Epithelial cell of prostate (primary cell): ENCODE measurements at regions not wholly inside any gene's neighbourhood (a gene's known extent, or its start where the extent isn't known, plus 50 kb on each side); places are given as distances from the start of the nearest gene placed in this dataset.
A peak's percentile ranks its signal among the peaks of the same experiment; 100 is the strongest.
"Not testable (repeated sequence)": the region's sequence is repeated elsewhere in the genome, so short reads cannot be mapped to it uniquely, and the experiment has no call there.

Experiments
- DNase-seq: peaks from one replicate; pipeline ENCODE4 v3.0.0-alpha.2; 2011; ENCODE audit warnings: low read depth, low spot score
- H3K27ac ChIP-seq: fragments of 450-650 bp; 2 replicates; pipeline ENCODE4 v1.5.1; 2017; ENCODE audit warnings: mild to moderate bottlenecking

DNA sequence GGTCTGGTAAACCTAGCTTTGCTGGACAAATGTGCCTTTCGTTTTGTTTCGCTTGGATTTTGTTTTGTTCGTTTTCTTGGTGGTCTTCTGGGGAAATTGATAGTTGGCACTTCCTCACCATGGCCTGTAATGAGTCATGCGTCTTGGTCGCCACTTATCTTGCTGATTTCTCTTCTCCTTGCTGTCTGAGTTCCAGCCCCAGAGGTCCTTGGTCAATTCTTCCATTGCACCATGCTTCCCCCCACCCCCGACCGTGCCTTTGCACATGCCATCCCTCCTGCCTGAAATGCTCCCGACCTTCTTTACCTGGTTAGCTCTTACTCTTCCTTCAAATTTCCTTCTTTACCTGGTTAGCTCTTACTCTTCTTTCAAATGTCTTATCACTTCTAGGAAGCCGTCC is 168.7 kb upstream of the MSX2 start:
- H3K27ac ChIP-seq, result no peak overlapping the region

DNA sequence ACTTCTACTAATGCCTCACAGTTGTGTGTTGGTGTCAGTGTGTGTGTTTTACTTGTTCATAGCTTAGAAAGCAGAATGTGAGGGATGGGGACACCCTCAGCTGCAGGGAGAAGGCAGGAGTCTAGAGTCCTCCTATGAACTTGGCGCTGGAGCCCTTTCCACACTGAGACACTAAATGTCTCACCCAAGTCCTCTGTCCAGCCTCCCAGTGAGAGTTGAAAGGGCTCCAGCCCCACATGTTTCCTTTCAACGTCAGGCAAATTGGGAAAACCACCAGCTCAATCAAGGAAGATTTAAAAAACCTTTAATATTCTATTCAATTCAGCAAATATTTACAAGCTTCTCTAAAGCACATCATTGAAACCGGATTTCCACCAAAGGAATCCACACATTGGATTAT is 167.6 kb upstream of the MSX2 start:
- no peak for DNase-seq
- no peak overlapping the region for H3K27ac ChIP-seq

More for the DNA sequence above, 168.7 kb upstream of the MSX2 start:
- DNase-seq, result no peak

DNA sequence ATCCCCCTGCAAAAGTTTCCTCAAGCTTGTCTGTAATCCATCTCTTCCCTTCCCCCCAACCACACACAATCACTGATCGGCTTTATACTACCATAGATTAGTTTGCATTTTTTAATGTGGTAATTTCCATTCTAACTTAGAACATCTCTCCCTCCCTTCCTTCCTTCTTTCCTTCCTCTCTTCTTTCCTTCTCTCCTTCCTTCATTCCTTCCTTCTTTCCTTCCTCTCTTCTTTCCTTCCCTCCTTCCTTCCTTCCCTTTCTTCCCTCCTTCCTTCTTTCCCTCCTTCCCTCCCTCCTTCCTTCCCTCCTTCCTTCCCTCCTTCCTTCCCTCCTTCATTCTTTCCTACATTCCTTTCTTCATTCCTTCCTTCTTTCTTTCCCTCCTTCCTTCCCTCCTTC is 166.2 kb upstream of the MSX2 start:
- H3K27ac ChIP-seq, result no peak overlapping the region
- DNase-seq, result no peak

DNA sequence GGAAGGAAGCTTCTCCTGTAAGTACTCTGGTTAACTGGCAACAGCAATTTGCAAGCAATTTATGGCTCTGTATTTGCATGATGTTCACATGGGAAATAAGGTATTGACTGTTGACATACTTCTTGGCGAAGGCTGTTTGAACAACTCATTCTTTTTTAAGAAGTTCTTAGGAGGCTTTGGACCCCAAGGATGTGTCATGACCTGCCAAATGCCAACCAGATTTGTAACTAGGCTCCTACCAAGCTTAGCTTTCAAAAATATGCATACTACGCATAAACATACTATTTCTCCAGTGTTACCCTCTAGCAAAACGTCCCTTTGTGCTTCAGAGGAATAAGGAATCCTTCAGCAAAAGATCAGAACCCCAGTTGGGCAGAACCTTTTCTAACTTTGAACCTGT is 165.2 kb upstream of the MSX2 start:
- H3K27ac ChIP-seq, result peak overlapping the region; percentile 39
- no peak for DNase-seq

- DNase-seq, result no peak
- H3K27ac ChIP-seq, result peak overlapping the region; percentile 39
Measured at GRCh38 chr5:174559566-174560090, 164.8 kb upstream of the MSX2 start.

- DNase-seq, result no peak
- no peak overlapping the region for H3K27ac ChIP-seq
Measured at GRCh38 chr5:174560861-174561260, 163.5 kb upstream of the MSX2 start.

GRCh38 chr5:174563040-174563439 is 161.3 kb upstream of the MSX2 start:
- not testable (repeated sequence) for DNase-seq, H3K27ac ChIP-seq

DNA sequence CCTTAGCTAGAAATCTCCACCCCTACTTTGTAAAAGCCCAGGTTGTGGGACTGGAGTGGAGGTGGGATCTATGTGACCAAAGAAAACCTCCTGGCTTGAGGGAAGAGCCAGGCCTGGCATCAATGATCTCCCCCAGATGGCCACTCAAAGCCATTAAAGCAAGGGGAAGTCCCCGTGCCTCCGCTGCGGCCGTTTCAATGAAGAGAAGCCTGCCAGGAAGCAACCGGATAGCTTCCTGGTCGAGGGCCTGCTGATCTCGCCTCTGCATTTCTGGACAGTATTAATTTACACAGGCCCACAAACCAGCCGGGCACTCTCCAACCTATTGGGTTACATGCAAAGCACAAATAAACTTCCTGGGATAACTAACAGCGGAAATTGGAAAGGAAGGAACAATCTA is 160.5 kb upstream of the MSX2 start:
- H3K27ac ChIP-seq, result no peak overlapping the region
- DNase-seq, result no peak

DNA sequence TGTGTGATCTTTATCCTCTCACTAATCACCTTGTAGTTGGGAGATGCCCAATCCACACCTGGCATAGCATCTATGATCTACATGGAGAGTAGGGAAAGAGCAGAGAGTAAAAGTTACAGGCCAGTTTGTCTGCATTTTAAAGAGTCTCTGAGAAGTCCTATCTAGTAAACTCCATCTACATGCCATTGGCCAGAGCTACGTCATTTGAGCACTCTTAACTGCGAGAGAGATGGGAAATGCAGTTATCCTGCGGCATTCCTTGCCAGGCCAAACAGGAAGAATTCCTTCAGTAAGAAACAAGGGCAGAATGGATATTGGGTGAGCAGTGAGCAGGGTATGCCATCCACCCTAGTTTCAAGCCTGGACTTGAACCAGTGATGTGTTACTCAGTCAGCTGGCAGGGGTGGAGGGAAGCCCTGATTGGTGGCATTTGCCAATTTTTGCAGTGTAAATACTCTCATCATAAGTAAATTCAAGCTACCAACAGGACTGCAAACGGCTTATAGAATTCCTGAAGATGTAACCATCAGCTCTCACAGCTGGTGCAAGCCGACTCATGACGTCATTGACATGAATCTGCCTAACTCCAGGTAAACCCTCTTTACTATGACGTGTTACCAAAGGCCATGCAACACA is 156.8 kb upstream of the MSX2 start:
- H3K27ac ChIP-seq, result peak overlapping the region; percentile 83
- peak; percentile 89 for DNase-seq

- no peak for DNase-seq
- H3K27ac ChIP-seq, result no peak overlapping the region
Measured at GRCh38 chr5:174570662-174571061, 153.7 kb upstream of the MSX2 start.

DNA sequence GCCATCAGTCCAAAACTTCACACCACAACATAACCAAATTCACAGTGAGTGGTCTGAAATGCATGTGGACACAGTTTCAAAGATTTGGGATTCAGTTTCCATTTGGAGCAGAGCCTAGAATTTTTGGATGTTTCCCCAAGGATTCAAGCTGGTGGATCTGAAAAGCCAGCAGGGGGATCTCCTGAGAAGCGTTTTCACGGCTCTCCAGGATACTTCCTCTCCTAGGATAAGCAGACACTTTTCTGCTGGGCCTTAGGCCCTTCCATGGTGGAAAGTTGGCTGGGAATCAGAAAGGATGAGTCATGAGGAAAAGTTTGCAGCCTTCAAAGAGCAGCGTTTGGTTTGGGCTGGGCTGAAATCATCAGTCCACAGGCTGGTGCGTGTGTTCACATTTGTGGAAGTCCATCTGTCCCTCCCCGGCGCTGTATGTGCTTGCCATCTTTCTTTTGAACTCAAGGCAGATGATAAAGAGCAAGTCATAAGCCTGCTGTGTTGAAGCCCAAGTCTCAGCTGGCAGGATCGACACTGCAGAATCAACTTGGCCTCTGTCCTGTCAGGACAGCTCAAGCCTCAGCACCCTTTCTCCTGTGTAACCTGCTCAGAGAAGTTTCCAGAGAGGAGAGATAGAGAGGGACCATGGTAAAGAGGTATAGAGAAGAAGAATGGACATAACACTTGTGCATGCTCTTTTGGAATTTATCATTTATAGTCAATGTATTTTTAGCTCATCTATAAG is 152.6 kb upstream of the MSX2 start:
- H3K27ac ChIP-seq, result peak overlapping the region; percentile 31
- DNase-seq, result peak; percentile 60

GRCh38 chr5:174572591-174572990 is 151.8 kb upstream of the MSX2 start:
- no peak overlapping the region for H3K27ac ChIP-seq
- DNase-seq, result no peak

DNA sequence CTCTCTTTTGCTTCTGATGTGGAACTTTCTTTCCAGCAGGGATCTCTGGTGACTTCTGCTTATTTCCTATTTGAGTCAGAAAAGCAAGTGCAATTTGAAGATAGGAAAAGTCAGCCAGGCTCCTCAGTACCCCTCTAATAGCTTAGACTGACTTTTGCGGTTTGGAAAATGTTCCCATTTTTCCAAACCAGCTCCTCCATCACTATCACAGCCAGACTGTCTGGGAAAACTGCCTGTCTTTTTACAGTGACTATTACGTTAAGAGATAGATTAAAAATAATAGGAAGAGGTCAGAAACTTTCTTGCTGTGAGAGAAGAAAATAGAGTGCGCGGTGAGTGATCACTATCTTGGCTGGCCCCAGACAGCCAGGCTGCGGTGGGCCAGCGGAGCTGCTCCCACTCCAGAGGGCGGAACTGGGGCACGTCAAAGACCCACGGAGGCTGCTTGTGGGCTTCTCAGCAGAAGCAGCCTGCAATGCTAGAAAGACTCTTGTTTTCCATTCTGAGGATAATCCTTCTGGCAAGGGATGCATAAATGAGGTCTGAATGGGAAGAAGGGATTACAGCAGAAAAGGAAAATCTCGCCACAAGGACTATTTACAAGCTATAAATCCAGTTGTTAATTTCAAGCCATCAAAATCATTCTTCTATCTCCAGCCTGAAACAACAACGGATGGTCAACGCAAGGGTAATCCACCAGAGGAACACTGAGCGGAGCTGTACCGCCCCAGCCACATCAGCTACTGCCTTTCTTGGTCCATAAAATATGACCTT is 151.0 kb upstream of the MSX2 start:
- DNase-seq, result no peak
- no peak overlapping the region for H3K27ac ChIP-seq

DNA sequence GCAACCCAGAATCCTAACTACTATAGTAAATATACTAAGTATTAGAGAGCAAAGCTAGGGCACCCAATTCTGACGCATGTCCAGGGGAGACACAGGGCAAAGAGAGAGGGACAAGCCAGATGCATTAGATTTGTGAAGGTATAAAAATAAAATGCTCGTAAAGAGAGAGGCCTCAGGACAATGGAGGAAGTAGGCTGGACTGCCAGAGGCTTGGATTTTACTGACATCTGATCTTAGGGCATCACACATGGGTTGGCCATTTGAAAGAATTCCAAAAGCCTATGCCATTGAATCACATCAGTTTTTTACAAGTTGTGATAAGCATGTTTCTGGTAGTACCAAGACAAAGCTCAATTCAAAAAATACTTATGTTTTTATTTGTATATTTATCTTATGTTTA is 149.3 kb upstream of the MSX2 start:
- H3K27ac ChIP-seq, result no peak overlapping the region
- no peak for DNase-seq

DNA sequence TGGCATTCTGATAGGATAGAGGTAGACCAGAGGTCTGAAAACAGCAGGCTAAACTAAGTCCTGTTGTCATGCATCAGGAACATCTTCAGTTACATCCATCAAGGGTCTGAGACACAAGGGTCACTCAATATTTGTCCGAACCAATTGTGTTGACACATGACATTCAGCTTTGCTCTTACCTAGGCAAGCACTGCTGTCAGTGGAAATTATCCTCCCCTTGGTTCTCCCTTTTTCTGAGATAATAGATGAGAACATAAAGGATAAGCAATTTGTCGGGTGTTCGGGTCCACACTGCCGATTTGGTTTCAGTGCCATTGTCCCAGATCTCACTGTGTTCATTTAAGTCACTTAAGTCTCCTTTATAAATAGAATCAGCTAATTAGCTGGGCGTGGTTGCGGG is 148.3 kb upstream of the MSX2 start:
- DNase-seq, result no peak
- no peak overlapping the region for H3K27ac ChIP-seq

- DNase-seq, result no peak
- no peak overlapping the region for H3K27ac ChIP-seq
Measured at GRCh38 chr5:174581479-174581878, 142.9 kb upstream of the MSX2 start.

GRCh38 chr5:174581894-174582293 is 142.5 kb upstream of the MSX2 start:
- no peak overlapping the region for H3K27ac ChIP-seq
- DNase-seq, result no peak

DNA sequence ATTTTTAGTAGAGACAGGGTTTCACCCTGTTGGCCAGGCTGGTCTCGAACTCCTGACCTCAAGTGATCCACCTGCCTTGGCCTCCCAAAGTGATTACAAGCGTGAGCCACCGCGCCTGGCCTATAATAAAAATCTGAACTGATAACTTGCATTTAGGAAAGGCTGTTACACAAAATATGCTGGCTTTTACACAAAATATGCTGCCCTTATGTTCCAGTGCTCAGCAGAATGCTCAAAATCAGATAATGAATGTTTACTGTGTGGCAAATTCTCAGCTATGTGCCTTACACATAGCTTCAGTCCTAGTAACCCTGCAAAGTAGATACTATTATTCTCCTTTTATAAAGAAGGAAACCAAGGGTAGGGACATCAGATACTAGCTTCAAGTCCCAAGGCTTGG is 141.3 kb upstream of the MSX2 start:
- H3K27ac ChIP-seq, result no peak overlapping the region
- no peak for DNase-seq

DNA sequence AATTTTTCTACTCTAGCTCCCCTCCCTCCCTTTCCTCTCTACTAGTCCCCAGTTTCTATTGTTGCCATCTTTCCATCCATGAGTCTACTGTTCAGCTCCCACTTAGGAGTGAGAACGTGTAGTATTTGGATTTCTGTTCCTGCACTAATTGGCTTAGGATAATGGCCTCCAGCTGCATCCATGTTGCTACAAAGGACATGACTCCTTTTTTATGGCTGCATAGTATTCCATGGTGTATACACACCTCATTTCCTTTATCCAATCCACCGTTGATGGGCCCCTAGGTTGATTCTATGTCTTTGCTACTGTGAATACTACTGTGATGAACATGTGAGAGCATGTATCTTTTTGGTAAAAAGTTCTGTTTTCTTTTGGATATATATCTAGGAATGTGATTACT is 138.9 kb upstream of the MSX2 start:
- H3K27ac ChIP-seq, result no peak overlapping the region
- no peak for DNase-seq

DNA sequence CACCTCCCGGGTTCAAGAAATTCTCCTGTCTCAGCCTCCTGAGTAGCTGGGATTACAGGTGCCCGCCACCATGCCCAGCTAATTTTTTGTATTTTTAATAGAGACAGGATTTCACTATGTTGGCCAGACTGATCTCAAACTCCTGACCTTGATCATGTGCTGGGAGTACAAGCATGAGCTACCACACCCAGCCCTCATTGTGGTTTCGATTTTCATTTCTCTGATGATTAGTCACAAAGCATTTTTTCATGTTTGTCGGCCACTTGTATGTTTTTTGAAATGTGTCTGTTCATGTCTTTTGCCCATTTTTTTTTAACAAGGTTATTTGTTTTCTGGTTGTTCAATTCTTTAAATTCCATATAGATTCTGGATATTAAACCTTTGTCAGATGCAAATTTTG is 138.2 kb upstream of the MSX2 start:
- not testable (repeated sequence) for H3K27ac ChIP-seq
- DNase-seq, result peak; percentile 34

GRCh38 chr5:174589011-174589410 is 135.4 kb upstream of the MSX2 start:
- no peak overlapping the region for H3K27ac ChIP-seq
- DNase-seq, result no peak
